Ovary (tissue), 7 donors: ENCODE measurements at regions not wholly inside any gene's neighbourhood (a gene's known extent, or its start where the extent isn't known, plus 50 kb on each side); places are given as distances from the start of the nearest gene placed in this dataset.

Experiments
- DNase-seq, 5 donors: peaks; one replicate each; pipeline ENCODE4 v3.0.0-alpha.2; 2019 to 2020
- H3K27ac ChIP-seq, 2 donors: fragments of 200-600 bp; one replicate each; pipeline versions ENCODE4 v1.5.1 to v1.8.0; 2019 to 2022
- H3K27me3 ChIP-seq: fragments of 200-600 bp; one replicate; pipeline ENCODE4 v1.8.0; 2022
- H3K36me3 ChIP-seq: fragments of 200-600 bp; sonication (generic); one replicate; pipeline ENCODE4 v1.5.1; 2019
- H3K4me1 ChIP-seq: one replicate; pipeline ENCODE4 v1.8.1; 2013; ENCODE audit warnings: mild to moderate bottlenecking, moderate library complexity; ENCODE audit not compliant: insufficient read depth
- H3K4me3 ChIP-seq: fragments of 200-600 bp; sonication (generic); one replicate; pipeline ENCODE4 v1.5.1; 2017
- H3K9me3 ChIP-seq, 2 donors: fragments of 200-600 bp in 1 of 2; sonication (generic) in 1 of 2; one replicate each; pipeline versions ENCODE4 v1.5.1 to v1.8.1; 2013 to 2019; ENCODE audit warnings: mild to moderate bottlenecking in 1 of 2, moderate library complexity in 1 of 2
- CTCF ChIP-seq, 3 donors: fragments of 450-650 bp in 2 of 3; fragments of 200-600 bp in 1 of 3; IDR thresholded peaks; one replicate each; pipeline versions ENCODE4 v1.5.1 to v1.8.0; 2016 to 2022; ENCODE audit warnings: antibody characterized with exemption in 3 of 3, mild to moderate bottlenecking in 1 of 3
- EP300 ChIP-seq: sonication (generic); formaldehyde crosslinking; IDR thresholded peaks from one replicate; pipeline ENCODE4 v1.6.1; 2017; ENCODE audit warnings: antibody characterized with exemption
- POLR2A ChIP-seq: fragments of 450-650 bp; IDR thresholded peaks from one replicate; pipeline ENCODE4 v1.6.1; 2017; ENCODE audit warnings: antibody characterized with exemption, mild to moderate bottlenecking, moderate library complexity
- WGBS, 3 donors: extraction: QIAGEN DNeasy Blood & Tissue Kit in 1 of 3; methylation state at CpG; one replicate each; pipeline versions ENCODE4 v1.1.5 to v1.1.7; 2013 to 2017; 5-methylcytosine and 5-hydroxymethylcytosine counted together
- intact Hi-C, 4 donors: fragments of 100-400 bp; cut with DNase I; formaldehyde crosslinking; loops; one replicate each; pipeline versions ENCODE4 v1.11.0 to v1.15.1; 2022 to 2023
- donor health status: DM: no; HTN: no; CAD: no; lungs with moderate emphysema.
- donor health status: DM: no; HTN: no; CAD: no.
- donor health status: Bipolar disorder and iron deficiency.
- donor health status: DM: no; HTN: no; CAD: no.
- donor health status: DM: yes; HTN: yes; CAD: no.

GRCh38 chr14:104337351-104337750 lies 199.0 kb downstream of the KIF26A start:
- intact Hi-C loops, result no loop called here
- peaks cover 0 to 4% of the 10 kb centered on the region in 2 donors for H3K9me3 ChIP-seq
- TF ChIP-seq POLR2A (no peak), EP300 (no peak), CTCF (IDR thresholded peaks at IDR 0.05) (no peak)
- 86 to 90% (median 87%) methylated on average over 4 of the region's 4 CpGs for WGBS, 3 donors
- H3K4me1 ChIP-seq, result peaks cover 2% of the 10 kb centered on the region
- H3K36me3 ChIP-seq, result no peaks in the 10 kb centered on the region
- peak in 2 of 5 donors; percentile 5 to 13 for DNase-seq
- no peak overlapping the region for H3K27ac ChIP-seq
- H3K27me3 ChIP-seq, result no peaks in the 10 kb centered on the region
- no peak overlapping the region for H3K4me3 ChIP-seq

- Histone ChIP-seq H3K9me3 (peaks cover 0 to 4% of the 10 kb centered on the region in 2 donors), H3K27me3 (no peaks in the 10 kb centered on the region), H3K36me3 (no peaks in the 10 kb centered on the region), H3K4me3 (no peak overlapping the region), H3K4me1 (peaks cover 9% of the 10 kb centered on the region), H3K27ac (no peak overlapping the region)
- TF ChIP-seq EP300 (no peak), POLR2A (no peak), CTCF (IDR thresholded peaks at IDR 0.05) (no peak)
- DNase-seq, result no peak
- WGBS, 3 donors, result 40 to 59% (median 42%) methylated on average over 1 of the region's 1 CpG
- intact Hi-C loops, result no loop called here
Observed at GRCh38 chr14:104339361-104339760, 201.0 kb downstream of the KIF26A start.

- intact Hi-C loops, result loop anchor here in 1 of 4 donors (10.0 kb wide), 1 partner anchor 205 kb away; the partner anchor contains the start of gene KIF26A
- Histone ChIP-seq H3K27me3 (no peaks in the 10 kb centered on the region), H3K36me3 (no peaks in the 10 kb centered on the region), H3K4me3 (no peak overlapping the region), H3K27ac (no peak overlapping the region), H3K4me1 (peaks cover 9% of the 10 kb centered on the region), H3K9me3 (peaks cover 0 to 4% of the 10 kb centered on the region in 2 donors)
- TF ChIP-seq CTCF (IDR thresholded peaks at IDR 0.05) (no peak), EP300 (no peak), POLR2A (no peak)
- DNase-seq, result no peak
Observed at GRCh38 chr14:104339829-104340228, 201.4 kb downstream of the KIF26A start.

- H3K9me3 ChIP-seq, result peaks cover 0 to 4% of the 10 kb centered on the region in 2 donors
- TF ChIP-seq CTCF (IDR thresholded peaks at IDR 0.05) (peak; percentile 22 to 45 (median 36)), POLR2A (no peak)
- peak; percentile 58 to 88 (median 80) for DNase-seq
- H3K27me3 ChIP-seq, result no peaks in the 10 kb centered on the region
- no peaks in the 10 kb centered on the region for H3K36me3 ChIP-seq
- 30 to 41% (median 40%) methylated on average over 27 of the region's 27 CpGs for WGBS, 3 donors
- peaks cover 9% of the 10 kb centered on the region for H3K4me1 ChIP-seq
- intact Hi-C loops, result loop anchor here in 1 of 4 donors (10.0 kb wide), 1 partner anchor 207 kb away; the partner anchor contains the start of gene KIF26A
- no peak overlapping the region for H3K27ac ChIP-seq
- H3K4me3 ChIP-seq, result no peak overlapping the region
Observed at GRCh38 chr14:104341532-104342434, 203.4 kb downstream of the KIF26A start.
